ENCODE measurements at regions not wholly inside any gene's neighbourhood (a gene's known extent, or its start where the extent isn't known, plus 50 kb on each side); places are given as distances from the start of the nearest gene placed in this dataset.

- no peak overlapping the region for H3K27ac ChIP-seq (ENCODE audit: low read length in 2 of 2)
- intact Hi-C loops (cut with micrococcal nuclease) = no loop called here
- TF ChIP-seq, protein P1, sequence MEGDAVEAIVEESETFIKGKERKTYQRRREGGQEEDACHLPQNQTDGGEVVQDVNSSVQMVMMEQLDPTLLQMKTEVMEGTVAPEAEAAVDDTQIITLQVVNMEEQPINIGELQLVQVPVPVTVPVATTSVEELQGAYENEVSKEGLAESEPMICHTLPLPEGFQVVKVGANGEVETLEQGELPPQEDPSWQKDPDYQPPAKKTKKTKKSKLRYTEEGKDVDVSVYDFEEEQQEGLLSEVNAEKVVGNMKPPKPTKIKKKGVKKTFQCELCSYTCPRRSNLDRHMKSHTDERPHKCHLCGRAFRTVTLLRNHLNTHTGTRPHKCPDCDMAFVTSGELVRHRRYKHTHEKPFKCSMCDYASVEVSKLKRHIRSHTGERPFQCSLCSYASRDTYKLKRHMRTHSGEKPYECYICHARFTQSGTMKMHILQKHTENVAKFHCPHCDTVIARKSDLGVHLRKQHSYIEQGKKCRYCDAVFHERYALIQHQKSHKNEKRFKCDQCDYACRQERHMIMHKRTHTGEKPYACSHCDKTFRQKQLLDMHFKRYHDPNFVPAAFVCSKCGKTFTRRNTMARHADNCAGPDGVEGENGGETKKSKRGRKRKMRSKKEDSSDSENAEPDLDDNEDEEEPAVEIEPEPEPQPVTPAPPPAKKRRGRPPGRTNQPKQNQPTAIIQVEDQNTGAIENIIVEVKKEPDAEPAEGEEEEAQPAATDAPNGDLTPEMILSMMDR (IDR thresholded peaks at IDR 0.05) = no peak
- no peak for TF ChIP-seq EZH2 (IDR thresholded peaks at IDR 0.05; ENCODE audit: borderline replicate concordance, insufficient read depth, low read depth, low read length, poor library complexity, severe bottlenecking)
- no peak overlapping the region for H3K4me3 ChIP-seq (ENCODE audit: control extremely low read depth in 1 of 5, extremely low read depth in 1 of 5, insufficient read depth in 1 of 5, low read depth in 2 of 5, low read length in 4 of 5)
- no peaks in the 10 kb centered on the region for H3K79me2 ChIP-seq (ENCODE audit: control insufficient read depth, insufficient read depth, low read length)
- H3K4me1 ChIP-seq (ENCODE audit: control insufficient read depth in 2 of 2, insufficient read depth in 2 of 2, low read length in 2 of 2) = no peaks in the 10 kb centered on the region
- no peak overlapping the region for H3K4me2 ChIP-seq (replicated peaks; ENCODE audit: low read depth, low read length, poor library complexity, severe bottlenecking)
- H3K9me3 Mint-ChIP-seq (ENCODE audit: insufficient read depth) = no peaks in the 10 kb centered on the region
- no peak overlapping the region for H3K9ac ChIP-seq (ENCODE audit: low read length)
- H3K36me3 ChIP-seq (replicated peaks in 1 of 2; ENCODE audit: control extremely low read depth in 1 of 2, control insufficient read depth in 1 of 2, extremely low read depth in 1 of 2, insufficient read depth in 2 of 2, low read length in 1 of 2) = no peaks in the 10 kb centered on the region
- POLR2A ChIA-PET = no interaction called here
- H3K9me3 ChIP-seq (ENCODE audit: control extremely low read depth in 1 of 3, control insufficient read depth in 2 of 3, insufficient read depth in 1 of 3, low read length in 2 of 3) = no peaks in the 10 kb centered on the region
- no peaks in the 10 kb centered on the region for H3K27me3 Mint-ChIP-seq
- WGBS (ENCODE audit: insufficient coverage) = 100% methylated on average over 2 of the region's 3 CpGs
- no peak overlapping the region for H3K27ac Mint-ChIP-seq
- H3K27me3 ChIP-seq (replicated peaks in 1 of 4; ENCODE audit: control extremely low read depth in 1 of 4, control insufficient read depth in 3 of 4, insufficient read depth in 4 of 4, low read length in 3 of 4) = no peaks in the 10 kb centered on the region
- DNase-seq (no peak), ATAC-seq (ENCODE audit: low read depth) (no peak)
- no peaks in the 10 kb centered on the region for H3K4me1 Mint-ChIP-seq
- H4K20me1 ChIP-seq (ENCODE audit: control insufficient read depth, insufficient read depth, low read length, poor library complexity, severe bottlenecking) = no peaks in the 10 kb centered on the region
- no peak overlapping the region for H3K4me3 Mint-ChIP-seq
- no peak overlapping the region for H2AFZ ChIP-seq (ENCODE audit: insufficient read depth, low read depth, low read length, poor library complexity, severe bottlenecking)
- CTCF ChIA-PET = no interaction called here
Measured at GRCh38 chr6:54056105-54056504, 55.1 kb upstream of the MLIP start.

DNA sequence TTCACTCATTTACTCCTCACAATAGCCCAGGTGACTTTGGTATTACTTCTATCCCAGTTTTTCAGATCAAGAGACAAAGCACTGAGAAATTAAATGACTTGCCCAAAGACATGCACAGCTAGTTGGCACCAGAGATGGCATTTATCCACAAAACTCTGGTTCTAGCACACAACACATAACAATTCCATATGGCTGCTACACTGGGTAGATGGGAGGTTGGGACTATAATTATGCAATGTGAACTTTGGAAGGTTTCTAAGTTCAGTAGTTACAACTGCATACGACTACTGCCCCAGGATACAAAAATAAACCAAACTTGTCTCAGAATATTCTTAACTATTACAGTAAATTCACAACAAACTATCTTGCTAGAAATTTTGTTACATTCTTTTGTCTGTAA lies 54.2 kb upstream of the MLIP start:
- no peak for TF ChIP-seq EZH2 (IDR thresholded peaks at IDR 0.05; ENCODE audit: borderline replicate concordance, insufficient read depth, low read depth, low read length, poor library complexity, severe bottlenecking)
- TF ChIP-seq, protein P1 (IDR thresholded peaks at IDR 0.05) = no peak
- H3K27ac ChIP-seq (ENCODE audit: low read length in 2 of 2) = no peak overlapping the region
- WGBS (ENCODE audit: insufficient coverage) = no CpG with 5 or more reads among the region's 1 CpG
- H3K9ac ChIP-seq (ENCODE audit: low read length) = no peak overlapping the region
- H2AFZ ChIP-seq (ENCODE audit: insufficient read depth, low read depth, low read length, poor library complexity, severe bottlenecking) = no peak overlapping the region
- intact Hi-C loops (cut with micrococcal nuclease) = no loop called here
- DNase-seq (no peak), ATAC-seq (ENCODE audit: low read depth) (no peak)
- no peaks in the 10 kb centered on the region for H3K9me3 ChIP-seq (ENCODE audit: control extremely low read depth in 1 of 3, control insufficient read depth in 2 of 3, insufficient read depth in 1 of 3, low read length in 2 of 3)
- H3K4me3 ChIP-seq (ENCODE audit: control extremely low read depth in 1 of 5, extremely low read depth in 1 of 5, insufficient read depth in 1 of 5, low read depth in 2 of 5, low read length in 4 of 5) = no peak overlapping the region
- H3K27ac Mint-ChIP-seq = no peak overlapping the region
- no peaks in the 10 kb centered on the region for H3K36me3 ChIP-seq (replicated peaks in 1 of 2; ENCODE audit: control extremely low read depth in 1 of 2, control insufficient read depth in 1 of 2, extremely low read depth in 1 of 2, insufficient read depth in 2 of 2, low read length in 1 of 2)
- H3K27me3 Mint-ChIP-seq = no peaks in the 10 kb centered on the region
- H3K4me1 ChIP-seq (ENCODE audit: control insufficient read depth in 2 of 2, insufficient read depth in 2 of 2, low read length in 2 of 2) = no peaks in the 10 kb centered on the region
- H3K4me2 ChIP-seq (replicated peaks; ENCODE audit: low read depth, low read length, poor library complexity, severe bottlenecking) = no peak overlapping the region
- H3K9me3 Mint-ChIP-seq (ENCODE audit: insufficient read depth) = no peaks in the 10 kb centered on the region
- no peaks in the 10 kb centered on the region for H4K20me1 ChIP-seq (ENCODE audit: control insufficient read depth, insufficient read depth, low read length, poor library complexity, severe bottlenecking)
- POLR2A ChIA-PET = no interaction called here
- no peaks in the 10 kb centered on the region for H3K79me2 ChIP-seq (ENCODE audit: control insufficient read depth, insufficient read depth, low read length)
- no peaks in the 10 kb centered on the region for H3K4me1 Mint-ChIP-seq
- no peaks in the 10 kb centered on the region for H3K27me3 ChIP-seq (replicated peaks in 1 of 4; ENCODE audit: control extremely low read depth in 1 of 4, control insufficient read depth in 3 of 4, insufficient read depth in 4 of 4, low read length in 3 of 4)
- no peak overlapping the region for H3K4me3 Mint-ChIP-seq
- CTCF ChIA-PET = no interaction called here

All from B cell (primary cell).